HEK293T (cell line): ENCODE measurements at regions not wholly inside any gene's neighbourhood (a gene's known extent, or its start where the extent isn't known, plus 50 kb on each side); places are given as distances from the start of the nearest gene placed in this dataset.

Experiments used
- ELF4 ChIP-seq: fragments of 450-650 bp; IDR thresholded peaks from 2 replicates; pipeline ENCODE4 v1.6.1; 2017; ENCODE audit warnings: antibody characterized with exemption
- FOXK2 ChIP-seq: fragments of 450-650 bp; IDR thresholded peaks from 2 replicates; pipeline ENCODE4 v1.6.1; 2016; ENCODE audit warnings: mild to moderate bottlenecking
- FOXM1 ChIP-seq: fragments of 450-650 bp; IDR thresholded peaks from 2 replicates; pipeline ENCODE4 v1.6.1; 2017; ENCODE audit warnings: mild to moderate bottlenecking, borderline replicate concordance
- NFRKB ChIP-seq: fragments of 450-650 bp; IDR thresholded peaks from 2 replicates; pipeline ENCODE4 v1.6.1; 2016; ENCODE audit warnings: mild to moderate bottlenecking, moderate library complexity
- SP1 ChIP-seq: fragments of 450-650 bp; IDR thresholded peaks from 2 replicates; pipeline ENCODE4 v1.6.1; 2017
- TARDBP ChIP-seq: fragments of 450-650 bp; IDR thresholded peaks from 2 replicates; pipeline ENCODE4 v1.6.1; 2016
- ZNF384 ChIP-seq: fragments of 450-650 bp; IDR thresholded peaks from 2 replicates; pipeline ENCODE4 v1.6.1; 2016

DNA sequence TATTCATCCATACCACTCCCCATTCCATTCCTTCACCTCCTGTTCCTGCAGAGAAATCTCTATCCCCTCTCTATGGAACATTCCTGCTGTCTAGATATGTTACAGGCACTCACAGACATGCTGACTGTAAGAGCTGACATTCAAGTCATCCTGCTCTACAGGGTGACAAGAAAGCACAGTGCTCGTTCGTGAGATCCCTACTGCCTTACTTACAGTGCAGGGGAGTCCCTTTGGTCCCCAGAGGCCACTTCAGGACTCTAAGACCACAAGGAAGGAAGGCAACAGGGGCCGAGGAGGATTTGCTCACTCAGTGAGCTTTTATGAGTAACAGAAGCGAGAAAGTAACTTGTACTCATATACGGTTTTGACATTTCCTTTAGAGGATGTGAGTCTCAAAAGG, 110.5 kb downstream of the GAS1 start:
- no peak for TF ChIP-seq NFRKB
- TF ChIP-seq ELF4, result no peak
- TF ChIP-seq FOXM1, result no peak
- no peak for TF ChIP-seq TARDBP
- no peak for TF ChIP-seq SP1
- TF ChIP-seq ZNF384, result no peak
- no peak for TF ChIP-seq FOXK2
